Hematopoietic multipotent progenitor cell treated with erythropoietin and hydrocortisone succinate and interleukin-3 and kit ligand, for 17 days (in vitro differentiated cells): ENCODE measurements at regions not wholly inside any gene's neighbourhood (a gene's known extent, or its start where the extent isn't known, plus 50 kb on each side); places are given as distances from the start of the nearest gene placed in this dataset.

Source experiments
- DNase-seq: peaks from one replicate; pipeline ENCODE4 v3.0.0-alpha.2; 2015; ENCODE audit warnings: low spot score

DNA sequence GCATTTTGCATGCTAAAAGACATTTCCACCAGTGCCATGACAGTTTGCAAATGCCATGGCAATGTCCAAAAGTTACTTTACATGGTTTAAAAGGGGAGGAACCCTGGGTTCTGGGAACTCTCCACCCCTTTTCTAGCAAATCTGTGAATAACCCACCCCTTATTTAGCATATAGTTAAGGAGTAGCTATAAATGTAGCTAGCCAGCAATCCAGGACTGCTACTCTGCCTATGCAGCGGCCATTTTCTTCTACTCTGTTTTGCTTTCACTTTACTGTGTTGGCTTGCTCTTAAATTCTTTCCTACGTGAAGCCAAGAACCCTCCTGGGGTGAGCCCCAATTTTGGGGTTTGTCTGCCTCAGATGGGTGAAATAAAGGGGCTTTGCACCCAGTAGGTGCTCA lies 141.0 kb downstream of the PTPN11 start:
- DNase-seq, result no peak

DNA sequence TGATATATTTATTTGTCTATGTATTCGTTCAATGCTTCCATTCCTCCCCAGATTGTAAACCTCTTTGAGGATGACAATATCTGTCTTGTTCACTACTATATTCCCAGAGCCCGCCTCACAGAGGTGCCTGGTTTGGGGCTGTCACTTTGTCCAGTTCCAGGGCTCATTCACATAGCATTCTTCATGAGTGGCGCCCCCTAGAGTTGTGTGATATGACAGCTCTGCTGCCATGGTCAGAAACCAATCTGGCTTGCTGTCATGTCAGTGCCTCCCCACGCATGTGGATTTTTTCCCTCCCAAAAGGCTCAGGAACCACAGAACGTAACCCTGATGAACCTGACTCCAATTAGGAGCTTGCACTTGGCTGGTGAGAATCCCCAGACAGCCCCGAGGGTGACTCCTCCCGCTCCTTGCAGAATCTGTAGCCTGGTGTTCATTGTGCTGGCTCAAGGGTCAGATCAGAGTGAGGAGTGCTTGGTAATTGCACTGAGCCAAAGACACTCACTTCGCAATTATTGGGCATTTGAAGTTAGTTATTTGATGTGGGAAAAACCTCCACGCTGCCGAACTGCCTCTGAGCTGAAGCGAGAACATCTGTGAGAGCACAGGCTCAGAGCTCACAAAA lies 145.5 kb downstream of the PTPN11 start:
- DNase-seq, result no peak

DNA sequence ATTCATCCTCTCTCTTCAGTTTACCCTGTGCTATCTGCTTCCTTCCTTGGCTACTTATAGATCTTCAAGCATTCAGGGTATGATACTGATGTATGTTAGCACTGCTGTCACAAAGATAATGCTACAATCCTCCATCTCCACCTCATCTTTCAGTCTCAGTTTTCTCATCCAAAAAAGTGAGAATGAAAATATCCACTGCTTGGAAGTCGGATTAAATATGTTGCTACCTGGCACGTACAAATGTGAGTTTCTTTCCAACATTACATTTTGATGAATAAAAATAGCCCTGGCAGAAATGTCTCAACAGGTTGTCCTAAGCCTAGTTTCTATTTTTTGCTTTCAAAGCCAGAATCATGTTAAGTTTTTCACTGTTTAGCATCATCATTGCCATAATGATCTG lies 149.9 kb downstream of the PTPN11 start:
- no peak for DNase-seq

DNA sequence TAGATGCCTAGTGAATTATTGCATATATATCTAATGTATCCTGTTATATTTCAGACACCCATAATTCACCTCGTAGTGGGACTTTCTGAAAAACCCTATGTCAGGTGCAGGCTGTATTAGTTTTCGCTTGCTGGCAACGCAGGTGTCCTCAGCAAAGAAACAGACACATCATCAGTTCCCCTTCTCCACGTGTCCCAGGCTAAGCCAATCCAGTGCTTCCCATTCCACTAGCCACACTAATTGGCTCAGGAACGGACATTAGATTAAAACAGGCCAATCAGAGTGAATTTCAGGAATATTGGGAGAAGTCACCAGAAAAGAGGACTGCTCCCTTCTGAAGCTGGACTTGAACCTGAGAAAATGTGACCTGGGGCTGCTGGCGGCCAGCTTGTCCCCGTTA lies 151.3 kb downstream of the PTPN11 start:
- no peak for DNase-seq

DNA sequence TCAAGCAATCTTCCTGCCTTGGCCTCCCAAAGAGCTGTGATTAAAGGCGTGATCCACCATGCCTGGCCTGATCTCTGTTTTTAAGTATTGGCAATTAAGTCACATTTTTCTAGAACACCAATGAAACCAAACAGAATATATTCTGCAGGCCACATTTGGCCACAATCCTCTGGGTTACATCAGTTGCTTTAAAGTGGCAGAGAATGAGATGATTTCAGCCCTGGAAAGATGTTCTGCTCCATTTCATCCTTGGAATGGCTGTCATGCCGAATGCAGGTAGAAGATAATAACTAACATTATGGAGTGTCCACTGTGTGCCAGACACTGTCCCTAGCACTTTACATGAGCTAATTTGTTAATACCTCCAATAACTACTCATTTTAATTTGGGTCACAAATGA lies 154.4 kb downstream of the PTPN11 start:
- DNase-seq, result no peak

DNA sequence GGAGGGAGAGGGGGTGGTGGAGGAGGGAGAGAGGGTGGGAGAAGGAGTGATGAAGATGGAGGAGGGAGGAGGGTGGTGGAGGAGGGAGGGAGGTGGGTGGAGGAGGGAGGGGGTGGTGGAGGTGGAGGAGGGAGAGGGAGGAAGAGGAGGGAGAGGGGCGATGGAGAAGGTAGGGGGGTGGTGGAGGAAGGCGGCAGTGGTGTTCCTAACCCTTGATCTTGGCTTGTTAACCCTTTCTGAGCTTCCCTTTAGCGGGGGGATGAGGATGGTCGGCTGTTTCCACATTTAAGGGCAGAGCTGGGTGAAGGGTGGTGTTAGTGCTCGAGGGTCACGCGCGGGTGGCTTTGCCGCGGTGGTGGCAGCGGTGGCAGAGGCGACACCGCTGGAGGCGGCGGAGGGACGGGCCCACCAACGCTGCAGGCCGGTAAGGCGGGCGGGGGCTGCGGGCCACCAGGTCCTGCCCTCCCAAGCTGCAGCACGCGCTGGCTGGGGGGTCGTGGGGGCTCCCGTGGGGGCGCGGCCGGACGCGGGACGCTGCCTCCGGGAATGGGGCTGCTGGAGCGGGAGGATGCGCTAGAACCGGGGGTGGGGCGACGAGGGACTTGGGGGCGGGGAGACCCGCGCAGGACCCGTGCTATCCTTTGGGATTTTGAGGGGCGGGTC lies 156.3 kb downstream of the PTPN11 start:
- DNase-seq, result no peak

DNA sequence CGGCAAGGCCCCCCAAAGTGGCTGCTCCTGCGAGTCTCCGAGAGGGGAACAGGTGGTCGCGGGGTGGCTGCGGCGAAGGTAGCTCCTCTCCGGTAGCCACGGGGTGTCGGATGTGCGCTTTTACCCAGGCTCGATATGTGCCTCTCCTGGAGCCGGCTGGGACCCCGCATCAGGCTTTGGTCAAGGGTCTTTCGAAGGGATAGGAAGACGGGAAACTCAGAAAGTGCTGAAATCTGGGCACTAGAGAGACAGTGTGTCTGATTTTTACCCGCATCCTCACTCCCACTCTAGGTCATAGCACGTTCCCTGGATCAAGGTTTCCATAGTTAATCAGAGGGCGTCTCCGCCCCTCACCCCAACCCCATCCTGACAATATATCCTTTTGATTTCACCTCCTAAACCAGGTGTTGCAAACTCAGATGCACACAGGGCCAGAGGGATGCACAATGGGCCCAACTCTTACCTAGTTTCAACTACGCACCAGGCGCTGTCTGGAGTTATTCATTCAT lies 156.9 kb downstream of the PTPN11 start:
- no peak for DNase-seq

DNA sequence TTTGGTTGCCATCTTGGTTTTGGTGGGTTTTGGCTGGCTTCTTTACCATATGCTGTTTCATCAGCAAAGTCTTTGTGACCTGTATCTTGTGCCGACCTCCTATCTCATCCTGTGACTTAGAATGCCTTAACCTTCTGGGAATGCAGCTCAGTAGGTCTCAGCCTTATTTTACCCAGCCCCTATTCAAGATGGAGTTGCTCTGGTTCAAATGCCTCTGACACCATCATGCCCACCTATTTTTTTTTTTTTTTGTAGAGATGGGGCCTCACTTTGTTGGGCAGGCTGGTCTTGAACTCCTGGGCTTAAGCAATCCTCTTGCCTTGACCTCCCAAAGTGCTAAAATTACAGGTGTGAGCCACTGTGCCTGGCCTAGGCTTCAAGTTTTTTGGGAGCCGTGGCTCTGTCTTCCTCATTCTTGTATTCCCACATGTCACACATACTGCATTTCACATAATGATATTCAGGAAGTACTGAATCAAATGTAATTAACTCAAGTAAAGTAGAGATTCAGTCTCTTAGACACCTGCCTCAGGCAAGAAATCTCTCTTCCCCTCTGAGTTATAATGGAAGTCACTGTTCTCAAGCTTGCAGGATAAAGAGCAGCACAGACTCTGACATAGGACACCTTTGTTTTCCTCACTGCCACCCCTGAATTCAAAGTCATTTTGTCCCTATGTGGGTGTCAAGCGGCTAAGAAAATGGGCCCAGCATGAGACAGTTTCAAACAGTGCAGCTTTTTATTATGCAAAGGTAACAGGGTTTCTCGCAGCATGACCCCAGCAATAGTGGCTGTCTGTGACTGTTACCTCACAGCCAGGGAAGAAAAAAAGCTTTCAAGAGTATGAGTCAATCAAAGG lies 159.0 kb downstream of the PTPN11 start:
- no peak for DNase-seq

DNA sequence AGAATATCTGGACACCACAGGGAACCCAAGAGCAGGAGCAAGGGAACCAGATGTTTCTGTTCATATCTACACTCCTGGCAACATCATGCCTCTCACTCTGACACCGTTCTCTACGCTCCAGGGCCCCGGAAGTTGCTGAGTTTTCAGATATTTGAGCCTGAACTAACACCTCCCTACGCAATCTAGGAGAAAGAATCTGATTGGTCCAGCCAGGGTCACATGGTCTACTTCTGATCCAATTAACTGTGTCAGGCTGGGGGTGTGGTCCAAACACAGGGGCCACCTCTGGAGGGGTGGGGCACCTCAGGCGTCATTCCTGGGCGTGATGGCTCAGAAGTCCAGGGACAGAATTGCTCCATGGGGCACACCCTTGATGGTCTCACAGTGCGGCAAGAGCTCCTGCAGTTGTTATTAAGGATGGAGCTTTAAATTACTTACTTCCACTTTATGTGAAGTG lies 165.5 kb downstream of the PTPN11 start:
- DNase-seq, result peak; percentile 14

DNA sequence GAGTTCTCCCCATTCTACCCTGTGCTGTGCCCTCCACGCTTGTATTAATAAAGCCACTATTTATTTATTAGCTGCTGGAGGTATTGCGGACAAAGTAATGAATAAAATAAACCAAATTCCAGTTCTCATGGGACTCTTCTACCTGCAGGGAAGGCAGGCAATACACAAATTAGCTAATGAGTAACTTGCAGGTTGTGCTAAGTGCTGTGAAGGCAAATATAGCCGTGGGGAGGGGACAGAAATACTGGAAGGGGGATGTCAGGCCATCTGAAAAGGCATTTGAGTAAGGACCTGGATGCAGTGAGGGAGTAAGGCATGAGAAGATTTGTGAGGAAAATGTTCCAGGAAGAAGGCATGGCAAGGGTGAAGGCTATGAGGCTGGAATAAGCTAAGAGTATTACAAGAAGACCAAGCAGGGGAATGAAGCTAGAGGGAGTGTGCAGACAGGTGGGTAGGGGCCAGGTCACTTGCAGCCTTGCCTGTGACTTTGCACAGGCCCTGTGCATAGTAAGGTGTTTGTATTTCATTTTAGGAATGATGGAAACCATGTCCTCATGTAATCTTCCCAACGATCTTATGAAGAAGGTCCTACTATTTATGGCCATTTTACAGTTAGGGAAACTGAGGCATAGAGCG lies 167.5 kb downstream of the PTPN11 start:
- no peak for DNase-seq

DNA sequence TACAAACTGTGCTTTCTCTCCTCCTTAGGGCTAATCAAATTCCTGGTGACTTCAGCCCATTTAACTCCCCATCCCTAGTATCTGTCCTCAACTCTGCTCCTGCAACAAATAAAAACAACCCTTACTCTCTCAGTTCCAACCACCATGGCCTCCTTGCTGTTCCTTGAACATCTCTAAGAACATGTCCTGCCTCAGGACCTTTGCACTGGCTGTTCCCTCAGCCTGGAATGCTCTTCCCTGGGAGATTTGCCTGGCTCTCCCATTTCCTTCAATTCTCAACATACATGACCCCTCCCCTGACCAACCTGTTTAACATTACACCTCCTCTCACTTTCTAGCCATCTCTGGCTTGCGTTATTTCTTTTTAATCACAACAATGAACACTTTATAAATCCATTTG lies 170.5 kb downstream of the PTPN11 start:
- no peak for DNase-seq

DNA sequence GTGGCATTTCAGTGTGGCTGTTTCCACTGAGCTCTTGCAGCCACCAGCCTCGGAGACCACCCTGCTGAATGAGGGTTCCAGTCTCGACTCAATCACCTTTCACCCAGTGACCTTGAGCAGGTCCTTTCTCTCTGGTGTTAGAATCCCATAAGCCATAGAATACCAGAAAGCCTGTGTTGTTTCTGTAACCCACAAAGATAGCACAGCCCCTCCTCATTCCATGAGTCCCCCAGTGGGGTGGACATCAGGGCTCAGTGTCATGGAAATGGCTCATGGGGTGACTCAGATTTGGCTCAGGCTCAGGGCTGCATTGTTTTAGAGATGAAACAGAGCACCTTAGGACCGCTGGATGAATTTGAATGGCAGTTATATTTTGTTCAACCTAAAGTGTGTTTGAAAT lies 171.5 kb downstream of the PTPN11 start:
- no peak for DNase-seq

DNA sequence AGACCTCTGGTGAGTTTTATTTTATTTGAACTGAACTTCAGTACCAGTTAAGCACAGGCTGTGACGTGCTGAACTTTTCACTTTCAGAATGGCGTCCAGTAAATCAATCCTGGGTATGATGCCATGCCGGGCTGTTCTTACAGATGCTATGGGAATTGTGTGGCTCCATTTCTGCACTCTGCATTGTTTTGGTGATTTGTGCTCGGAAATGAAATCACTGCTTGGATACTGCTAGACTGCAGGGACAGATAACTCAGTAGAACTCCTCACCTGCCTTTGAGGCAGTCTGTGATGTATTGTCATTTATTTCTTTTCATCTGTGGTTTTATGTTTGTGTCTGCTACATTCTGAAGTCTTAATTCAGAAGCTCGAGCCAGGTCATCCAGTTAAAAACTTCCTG lies 172.7 kb downstream of the PTPN11 start:
- no peak for DNase-seq

DNA sequence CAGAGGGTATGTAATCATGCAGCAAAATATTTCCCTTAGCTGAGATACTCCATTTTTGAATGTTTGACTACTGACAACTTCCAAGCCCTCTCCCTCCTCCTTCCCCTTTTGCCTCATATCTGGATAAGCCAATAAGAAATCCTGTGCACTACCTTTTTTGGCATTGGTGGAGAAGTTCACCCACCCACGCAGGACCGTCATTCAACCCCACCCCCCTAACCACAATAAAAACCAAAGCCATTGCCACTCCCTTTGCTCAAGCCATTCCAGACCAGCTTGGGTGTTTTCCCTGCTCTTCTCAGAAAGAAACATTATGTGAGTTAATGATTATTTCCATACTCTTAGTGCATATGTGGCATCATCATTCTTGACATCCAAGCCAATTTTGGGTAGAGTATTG lies 176.7 kb downstream of the PTPN11 start:
- DNase-seq, result no peak

DNA sequence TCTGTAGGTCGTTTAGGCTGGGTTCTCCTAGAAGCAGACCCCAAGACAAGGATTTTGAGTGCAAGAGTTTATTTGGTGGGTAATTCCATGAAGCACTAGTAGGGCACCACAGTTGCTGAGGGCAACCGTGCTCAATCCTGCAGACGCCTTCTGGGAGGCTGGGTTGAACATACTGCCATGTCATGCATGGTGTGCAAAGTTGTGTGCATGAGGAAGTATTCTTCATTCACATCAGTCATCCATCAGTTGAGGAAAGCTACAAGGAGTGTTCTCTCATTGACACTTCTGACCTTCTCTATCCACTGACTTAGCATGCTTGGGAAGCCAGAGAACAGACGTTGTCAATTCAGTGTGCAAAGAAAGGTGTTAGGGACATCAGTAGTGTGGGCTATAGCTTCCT lies 179.2 kb downstream of the PTPN11 start:
- DNase-seq, result no peak

DNA sequence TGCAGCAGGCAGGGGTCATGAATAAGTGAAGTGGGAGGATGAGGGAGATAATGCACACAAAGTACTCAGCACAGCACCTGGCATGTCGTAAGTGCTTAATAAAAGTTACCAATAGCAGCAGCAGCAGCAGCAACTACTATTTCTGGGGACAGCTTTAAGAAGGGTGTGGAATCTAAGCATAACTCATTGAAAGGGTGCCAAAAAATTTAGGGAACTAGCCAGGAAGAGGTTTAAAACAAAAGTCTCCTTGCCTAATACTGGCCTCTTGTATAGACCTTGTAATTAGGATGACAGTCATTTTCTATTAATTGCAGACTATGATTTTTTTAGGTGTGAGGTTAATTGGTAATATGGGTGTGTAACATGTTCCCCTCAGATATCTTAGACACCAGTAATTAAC lies 179.9 kb downstream of the PTPN11 start:
- no peak for DNase-seq

DNA sequence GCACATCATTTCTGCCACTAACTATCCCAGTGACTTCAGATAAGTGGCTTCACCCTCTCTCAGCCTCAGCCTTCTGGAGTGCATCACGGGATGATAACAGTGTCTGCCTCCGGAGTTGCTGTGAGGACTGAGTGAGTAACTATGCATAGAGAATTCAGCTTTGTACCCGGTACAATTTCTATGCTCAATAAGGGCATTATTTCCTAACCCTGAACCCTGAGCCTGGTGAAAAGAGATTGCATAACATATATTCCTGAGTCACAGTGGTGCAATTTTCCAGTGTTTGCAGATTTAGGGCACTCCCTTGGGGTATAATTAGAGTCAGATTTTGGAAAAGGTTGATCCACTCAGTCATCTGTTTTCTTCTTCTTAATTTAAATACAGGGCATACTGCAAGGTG lies 181.1 kb downstream of the PTPN11 start:
- DNase-seq, result no peak

DNA sequence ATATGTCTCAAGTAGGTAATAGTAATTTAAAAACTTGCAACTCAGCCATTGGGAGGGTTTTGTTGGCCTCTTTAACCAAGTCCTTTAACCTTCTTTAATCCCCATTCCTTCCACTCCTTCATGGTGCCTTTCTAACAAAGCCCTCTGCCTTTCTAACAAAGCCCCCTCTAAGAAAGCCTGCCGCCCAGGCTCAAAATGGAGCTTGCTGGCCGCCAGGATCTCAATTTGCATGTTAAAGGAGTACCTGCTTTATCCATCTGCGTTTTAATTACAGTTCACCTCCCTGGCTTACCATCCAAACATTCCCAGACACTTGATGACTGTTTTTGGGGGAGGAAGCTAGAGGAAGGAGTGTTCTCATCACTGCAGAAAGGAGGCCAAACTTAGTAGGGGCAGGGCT lies 183.4 kb downstream of the PTPN11 start:
- no peak for DNase-seq

DNA sequence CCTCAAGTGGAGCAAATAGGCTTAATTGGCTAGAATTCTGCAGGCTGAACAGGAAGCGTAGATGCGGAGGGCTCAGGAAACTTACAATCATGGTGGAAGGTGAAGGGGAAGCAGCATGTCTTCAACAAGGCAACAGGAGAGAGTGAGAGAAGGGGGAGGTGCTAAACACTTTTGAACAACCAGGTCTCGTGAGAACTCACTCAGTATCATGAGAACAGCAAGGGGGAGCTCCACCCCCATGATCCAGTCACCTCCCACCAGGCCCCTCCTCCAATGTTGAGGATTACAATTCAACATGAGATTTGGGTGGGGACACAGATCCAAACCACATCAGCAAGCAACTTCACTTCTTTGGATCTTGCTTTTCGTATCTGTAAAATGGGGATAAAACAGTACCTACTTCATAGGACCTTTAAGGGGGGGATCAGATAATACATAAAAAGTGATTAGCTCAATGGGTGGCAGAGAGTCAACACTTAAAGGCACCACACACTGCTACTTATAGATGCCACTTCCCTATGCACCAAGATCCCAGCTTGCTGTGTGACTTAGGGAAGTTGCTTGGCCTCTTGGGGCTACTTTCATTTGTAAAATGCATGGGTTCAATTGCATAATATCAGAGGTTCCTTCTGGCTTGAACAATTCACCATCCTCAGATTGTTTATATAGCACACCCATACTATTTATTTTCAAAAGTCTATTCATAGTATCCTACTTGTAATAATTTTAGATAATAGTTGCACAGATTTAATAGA lies 184.8 kb upstream of the RPH3A start:
- DNase-seq, result no peak

DNA sequence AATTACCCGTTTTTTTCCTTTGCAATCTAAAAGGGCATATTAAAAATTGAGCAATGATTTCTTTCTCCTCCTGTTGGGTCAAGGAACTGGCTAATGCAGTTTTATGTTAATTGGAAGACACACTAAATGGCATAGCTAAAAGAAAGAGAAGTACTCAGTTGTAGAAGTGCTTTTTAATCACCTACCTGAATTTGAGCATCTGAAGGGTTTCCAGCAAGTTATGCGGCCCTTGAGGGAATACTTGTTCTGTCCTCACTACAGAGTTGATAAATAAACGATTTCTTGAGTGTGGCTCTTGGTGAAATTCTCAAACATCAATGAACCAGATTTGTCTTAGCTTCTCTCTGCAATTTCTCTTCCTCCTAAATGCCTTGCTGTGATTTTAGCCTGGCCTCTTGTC lies 184.1 kb upstream of the RPH3A start:
- no peak for DNase-seq

DNA sequence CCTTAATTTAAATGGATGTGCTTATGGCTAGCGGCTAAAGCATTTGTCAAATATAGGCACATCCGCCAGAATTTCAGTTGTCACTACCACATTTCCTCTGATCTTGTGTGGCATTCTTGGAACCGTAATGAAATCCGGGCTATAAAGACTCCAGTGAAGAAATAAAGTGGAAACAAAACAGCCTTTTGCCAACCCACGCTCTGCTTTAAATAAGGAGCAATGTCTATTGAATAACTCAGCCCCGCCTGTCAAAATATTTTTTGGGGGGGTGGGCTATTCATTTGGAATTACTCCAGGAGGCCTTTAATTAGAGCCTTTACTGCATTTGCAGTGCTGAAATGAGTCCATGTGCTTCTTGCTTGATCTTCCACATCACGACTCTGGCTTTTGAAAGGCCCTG lies 179.6 kb upstream of the RPH3A start:
- DNase-seq, result no peak

DNA sequence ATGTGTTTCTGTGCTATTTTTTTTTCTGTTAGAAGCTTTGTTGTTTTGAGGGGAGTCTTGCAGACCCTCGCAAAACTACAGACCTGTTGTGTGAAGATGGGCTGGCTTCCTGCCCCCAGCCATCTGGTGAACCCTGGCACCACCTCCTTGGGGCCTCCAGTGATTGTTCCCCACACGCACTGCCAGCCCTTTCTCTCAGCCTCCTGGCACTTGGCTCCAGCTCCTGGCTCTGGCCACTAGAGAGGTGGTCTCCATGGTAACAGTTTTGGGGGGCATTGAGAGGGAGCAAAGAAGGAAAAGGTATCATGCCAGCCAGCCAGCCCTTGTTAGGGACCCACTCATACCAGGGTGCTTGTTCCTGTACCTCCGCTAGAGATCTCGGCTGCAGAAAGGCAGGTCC lies 176.4 kb upstream of the RPH3A start:
- DNase-seq, result no peak
